Keratinocyte (primary cell): ENCODE measurements at regions not wholly inside any gene's neighbourhood (a gene's known extent, or its start where the extent isn't known, plus 50 kb on each side); places are given as distances from the start of the nearest gene placed in this dataset.

Experiments
- DNase-seq: peaks from one replicate; pipeline ENCODE4 v3.0.0-alpha.2; 2011; ENCODE audit warnings: low read depth, missing footprints, low spot score
- FAIRE-seq: peaks from 2 replicates; lab custom pipeline; 2011; peaks lifted over from hg19 to GRCh38; lab: Jason Lieb, UNC
- H2AFZ ChIP-seq: 2 replicates; pipeline ENCODE4 v1.6.0; 2012; ENCODE audit warnings: low read length, control low read depth, inconsistent platforms; ENCODE audit not compliant: control insufficient read depth
- H3K27ac ChIP-seq: 2 replicates; pipeline ENCODE4 v1.5.1; 2011; ENCODE audit warnings: low read length; ENCODE audit not compliant: control insufficient read depth, insufficient read depth
- H3K27me3 ChIP-seq: 3 replicates; pipeline ENCODE4 v1.6.0; 2011; ENCODE audit warnings: low read length; ENCODE audit not compliant: control insufficient read depth, insufficient read depth; ENCODE audit errors: extremely low read depth
- H3K36me3 ChIP-seq, 2 experiments: 2 replicates in 1 of 2; 3 replicates in 1 of 2; pipeline ENCODE4 v1.5.1; 2011; ENCODE audit warnings: low read length in 2 of 2, mild to moderate bottlenecking in 1 of 2; ENCODE audit not compliant: control insufficient read depth in 2 of 2, insufficient read depth in 2 of 2; ENCODE audit errors: extremely low read depth in 1 of 2
- H3K4me1 ChIP-seq: 3 replicates; pipeline ENCODE4 v1.5.1; 2011; ENCODE audit warnings: low read length; ENCODE audit not compliant: control insufficient read depth, insufficient read depth; ENCODE audit errors: extremely low read depth
- H3K4me2 ChIP-seq: 3 replicates; pipeline ENCODE4 v1.6.0; 2011; ENCODE audit warnings: low read depth, low read length; ENCODE audit not compliant: control insufficient read depth, insufficient read depth; ENCODE audit errors: extremely low read depth
- H3K4me3 ChIP-seq, 3 experiments: fragments of 200-600 bp in 1 of 3; sonication (generic) in 1 of 3; 2 replicates in 2 of 3; 3 replicates in 1 of 3; pipeline ENCODE4 v1.5.1; 2011 to 2016; ENCODE audit warnings: low read length in 3 of 3, mild to moderate bottlenecking in 3 of 3, control low read depth in 2 of 3, inconsistent platforms in 1 of 3, low read depth in 1 of 3, mixed read lengths in 1 of 3, mixed run types in 1 of 3, moderate library complexity in 1 of 3; ENCODE audit not compliant: control insufficient read depth in 2 of 3, insufficient read depth in 2 of 3; ENCODE audit errors: extremely low read depth in 1 of 3
- H3K79me2 ChIP-seq: 2 replicates; pipeline ENCODE4 v1.6.0; 2012; ENCODE audit warnings: low read length; ENCODE audit not compliant: control insufficient read depth, insufficient read depth
- H3K9ac ChIP-seq: 3 replicates; pipeline ENCODE4 v1.6.0; 2011; ENCODE audit warnings: low read length; ENCODE audit not compliant: control insufficient read depth, insufficient read depth; ENCODE audit errors: extremely low read depth
- H3K9me1 ChIP-seq: 3 replicates; pipeline ENCODE4 v1.6.0; 2011; ENCODE audit warnings: low read length; ENCODE audit not compliant: control insufficient read depth, insufficient read depth; ENCODE audit errors: extremely low read depth
- H3K9me3 ChIP-seq: 2 replicates; pipeline ENCODE4 v1.5.1; 2012; ENCODE audit warnings: low read depth, low read length; ENCODE audit not compliant: control insufficient read depth
- H4K20me1 ChIP-seq: 3 replicates; pipeline ENCODE4 v1.6.0; 2011; ENCODE audit warnings: low read length; ENCODE audit not compliant: control insufficient read depth, insufficient read depth; ENCODE audit errors: extremely low read depth
- EZH2 ChIP-seq: IDR thresholded peaks from one replicate; pipeline ENCODE4 v1.6.1; 2012; ENCODE audit warnings: inconsistent platforms, mild to moderate bottlenecking, low read length, moderate library complexity
- dilution Hi-C: fragments of 300-500 bp; cut with MboI; formaldehyde crosslinking; loops from one replicate; pipeline ENCODE4 v1.7.0; 2020; ENCODE audit warnings: low sequenced_read_pairs; ENCODE audit not compliant: extremely low pct_ligation_motif_present
- TF ChIP-seq, protein P1 (sequence below), 3 experiments: IDR thresholded peaks in 1 of 3; conservative IDR thresholded peaks in 1 of 3; optimal IDR thresholded peaks in 1 of 3; 2 replicates in 2 of 3; 3 replicates in 1 of 3; pipeline versions ENCODE3 to v1.5.1; 2011; ENCODE audit warnings: low read length in 3 of 3, mild to moderate bottlenecking in 3 of 3, moderate library complexity in 2 of 3, control low read depth in 1 of 3, inconsistent platforms in 1 of 3; ENCODE audit not compliant: insufficient read depth in 2 of 3; ENCODE audit errors: extremely low read depth in 1 of 3

DNA sequence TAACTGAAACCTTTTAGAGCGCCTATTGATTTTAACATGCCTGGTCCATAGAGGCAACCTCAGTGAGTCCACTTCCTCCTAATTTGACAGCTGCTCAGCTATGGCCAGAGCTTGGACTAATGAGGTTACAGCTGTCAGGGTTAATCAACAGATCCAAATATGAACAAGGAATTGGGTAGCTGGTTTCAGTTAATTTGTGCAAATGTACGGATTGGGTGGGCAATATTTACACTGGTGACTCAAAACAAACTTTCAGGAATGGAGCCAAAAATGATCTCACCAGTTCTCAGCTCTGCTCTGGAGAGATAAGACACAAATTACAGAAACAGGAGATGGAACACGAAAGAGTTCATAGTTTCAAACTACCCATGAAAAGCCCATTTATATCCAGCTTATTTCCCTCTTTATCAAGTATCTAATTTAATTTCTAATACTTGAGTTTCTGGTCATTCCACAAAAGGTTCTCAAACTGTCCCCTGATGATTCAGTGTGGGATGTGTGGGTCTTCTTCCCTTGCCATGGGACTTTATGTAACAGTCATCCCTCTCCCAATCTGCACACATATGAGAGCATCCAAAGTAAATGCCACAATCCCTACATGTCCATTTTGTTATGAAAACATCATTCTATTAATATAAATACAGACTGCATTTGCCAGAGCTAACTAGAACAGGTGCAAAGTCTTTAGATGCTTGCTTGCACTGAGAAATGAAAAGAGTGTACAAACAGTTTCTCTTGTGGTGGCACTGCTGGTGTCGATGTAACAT lies 149.9 kb downstream of the RPS12 start:
- no peaks in the 10 kb centered on the region for H3K79me2 ChIP-seq
- H3K27ac ChIP-seq, result no peak overlapping the region
- no peaks in the 10 kb centered on the region for H3K9me1 ChIP-seq
- H3K27me3 ChIP-seq, result no peaks in the 10 kb centered on the region
- H3K9me3 ChIP-seq, result no peaks in the 10 kb centered on the region
- no peaks in the 10 kb centered on the region for H3K4me1 ChIP-seq
- no peaks in the 10 kb centered on the region for H3K36me3 ChIP-seq
- H3K4me3 ChIP-seq, result no peak overlapping the region
- no peaks in the 10 kb centered on the region for H4K20me1 ChIP-seq
- dilution Hi-C loops, result no loop called here
- FAIRE-seq, result no peak
- H2AFZ ChIP-seq, result no peak overlapping the region
- no peak overlapping the region for H3K9ac ChIP-seq
- TF ChIP-seq, protein P1, sequence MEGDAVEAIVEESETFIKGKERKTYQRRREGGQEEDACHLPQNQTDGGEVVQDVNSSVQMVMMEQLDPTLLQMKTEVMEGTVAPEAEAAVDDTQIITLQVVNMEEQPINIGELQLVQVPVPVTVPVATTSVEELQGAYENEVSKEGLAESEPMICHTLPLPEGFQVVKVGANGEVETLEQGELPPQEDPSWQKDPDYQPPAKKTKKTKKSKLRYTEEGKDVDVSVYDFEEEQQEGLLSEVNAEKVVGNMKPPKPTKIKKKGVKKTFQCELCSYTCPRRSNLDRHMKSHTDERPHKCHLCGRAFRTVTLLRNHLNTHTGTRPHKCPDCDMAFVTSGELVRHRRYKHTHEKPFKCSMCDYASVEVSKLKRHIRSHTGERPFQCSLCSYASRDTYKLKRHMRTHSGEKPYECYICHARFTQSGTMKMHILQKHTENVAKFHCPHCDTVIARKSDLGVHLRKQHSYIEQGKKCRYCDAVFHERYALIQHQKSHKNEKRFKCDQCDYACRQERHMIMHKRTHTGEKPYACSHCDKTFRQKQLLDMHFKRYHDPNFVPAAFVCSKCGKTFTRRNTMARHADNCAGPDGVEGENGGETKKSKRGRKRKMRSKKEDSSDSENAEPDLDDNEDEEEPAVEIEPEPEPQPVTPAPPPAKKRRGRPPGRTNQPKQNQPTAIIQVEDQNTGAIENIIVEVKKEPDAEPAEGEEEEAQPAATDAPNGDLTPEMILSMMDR (optimal IDR thresholded peaks at IDR 0.05 in 1 of 3, IDR thresholded peaks at IDR 0.05 in 1 of 3, conservative IDR thresholded peaks at IDR 0.05 in 1 of 3; ENCODE audit: extremely low read depth in 1 of 3, insufficient read depth in 2 of 3, low read length in 3 of 3), result no peak
- TF ChIP-seq EZH2, result no peak
- DNase-seq, result no peak
- H3K4me2 ChIP-seq, result no peak overlapping the region

DNA sequence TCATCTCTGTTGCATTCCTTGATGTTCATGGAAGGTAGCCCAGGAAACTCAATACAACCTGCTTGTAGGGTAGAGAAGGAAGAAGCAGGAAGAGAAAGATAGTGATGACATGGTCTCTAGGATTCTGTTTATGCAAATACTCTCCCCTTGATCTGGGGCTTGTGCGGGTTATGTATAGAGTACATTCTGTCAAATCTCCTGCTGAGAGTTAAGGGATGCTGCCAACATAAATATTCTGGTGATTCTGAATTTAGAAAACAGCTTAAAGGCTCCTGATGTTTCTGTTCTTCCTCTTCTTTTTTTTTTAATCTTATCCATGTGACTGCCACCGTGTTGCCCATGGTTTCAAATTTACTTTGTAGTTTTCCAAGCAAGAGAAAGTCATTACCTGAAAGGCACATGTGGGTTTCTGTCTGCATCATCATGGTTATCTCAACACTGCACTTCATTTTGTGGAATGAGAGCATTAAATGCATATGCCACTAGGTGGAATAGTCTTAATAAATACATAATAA lies 150.6 kb downstream of the RPS12 start:
- Histone ChIP-seq H3K36me3 (no peaks in the 10 kb centered on the region), H3K9me3 (no peaks in the 10 kb centered on the region), H4K20me1 (no peaks in the 10 kb centered on the region), H3K79me2 (no peaks in the 10 kb centered on the region), H3K4me1 (no peaks in the 10 kb centered on the region), H3K4me3 (no peak overlapping the region), H3K27ac (no peak overlapping the region), H3K4me2 (no peak overlapping the region), H3K9me1 (no peaks in the 10 kb centered on the region), H3K9ac (no peak overlapping the region), H3K27me3 (no peaks in the 10 kb centered on the region), H2AFZ (no peak overlapping the region)
- TF ChIP-seq, protein P1 (optimal IDR thresholded peaks at IDR 0.05 in 1 of 3, IDR thresholded peaks at IDR 0.05 in 1 of 3, conservative IDR thresholded peaks at IDR 0.05 in 1 of 3; ENCODE audit: extremely low read depth in 1 of 3, insufficient read depth in 2 of 3, low read length in 3 of 3), result no peak
- no peak for TF ChIP-seq EZH2
- DNase-seq (no peak), FAIRE-seq (no peak)
- dilution Hi-C loops, result no loop called here
